HL-60 (cell line): ENCODE measurements at regions not wholly inside any gene's neighbourhood (a gene's known extent, or its start where the extent isn't known, plus 50 kb on each side); places are given as distances from the start of the nearest gene placed in this dataset.

Source experiments
- GABPA ChIP-seq: IDR thresholded peaks from 2 replicates; pipeline ENCODE4 v1.6.1; 2012; ENCODE audit warnings: low read depth
- REST ChIP-seq: IDR thresholded peaks from 2 replicates; pipeline ENCODE4 v1.6.1; 2012; ENCODE audit warnings: low read depth; ENCODE audit not compliant: insufficient replicate concordance
- TF ChIP-seq, protein P1 (sequence below): IDR thresholded peaks from one replicate; pipeline ENCODE4 v1.5.1; 2011; ENCODE audit warnings: low read length, control low read depth, inconsistent platforms; ENCODE audit not compliant: insufficient read depth

DNA sequence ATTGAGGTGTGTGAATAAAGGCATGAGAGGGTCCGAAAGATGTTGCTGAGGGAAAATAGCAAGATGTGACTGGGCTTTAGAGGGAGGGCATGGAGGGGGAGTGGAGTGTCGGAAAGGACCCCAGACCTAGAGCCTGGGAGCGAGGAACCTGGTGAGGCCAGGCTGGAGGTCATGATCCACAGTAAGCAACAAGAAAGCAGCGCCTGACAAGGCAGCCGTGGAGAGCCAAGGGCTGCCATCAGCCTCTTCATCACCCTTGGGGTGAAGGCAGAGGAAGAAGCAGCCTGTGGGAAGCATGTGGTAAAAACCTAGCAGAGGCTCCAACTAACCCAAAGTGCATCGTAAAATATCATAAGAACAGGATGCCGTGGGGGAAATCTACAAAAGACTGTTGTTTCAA is 162.8 kb upstream of the SOX1 start:
- TF ChIP-seq, protein P1, sequence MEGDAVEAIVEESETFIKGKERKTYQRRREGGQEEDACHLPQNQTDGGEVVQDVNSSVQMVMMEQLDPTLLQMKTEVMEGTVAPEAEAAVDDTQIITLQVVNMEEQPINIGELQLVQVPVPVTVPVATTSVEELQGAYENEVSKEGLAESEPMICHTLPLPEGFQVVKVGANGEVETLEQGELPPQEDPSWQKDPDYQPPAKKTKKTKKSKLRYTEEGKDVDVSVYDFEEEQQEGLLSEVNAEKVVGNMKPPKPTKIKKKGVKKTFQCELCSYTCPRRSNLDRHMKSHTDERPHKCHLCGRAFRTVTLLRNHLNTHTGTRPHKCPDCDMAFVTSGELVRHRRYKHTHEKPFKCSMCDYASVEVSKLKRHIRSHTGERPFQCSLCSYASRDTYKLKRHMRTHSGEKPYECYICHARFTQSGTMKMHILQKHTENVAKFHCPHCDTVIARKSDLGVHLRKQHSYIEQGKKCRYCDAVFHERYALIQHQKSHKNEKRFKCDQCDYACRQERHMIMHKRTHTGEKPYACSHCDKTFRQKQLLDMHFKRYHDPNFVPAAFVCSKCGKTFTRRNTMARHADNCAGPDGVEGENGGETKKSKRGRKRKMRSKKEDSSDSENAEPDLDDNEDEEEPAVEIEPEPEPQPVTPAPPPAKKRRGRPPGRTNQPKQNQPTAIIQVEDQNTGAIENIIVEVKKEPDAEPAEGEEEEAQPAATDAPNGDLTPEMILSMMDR: no peak
- TF ChIP-seq GABPA (no peak), REST (no peak)
